Right ventricle myocardium superior (tissue), 1 donor: ENCODE measurements at regions not wholly inside any gene's neighbourhood (a gene's known extent, or its start where the extent isn't known, plus 50 kb on each side); places are given as distances from the start of the nearest gene placed in this dataset.

Source experiments
- ATAC-seq: fragments of 200-7000 bp; cut with Tn5 transposase; one replicate; pipeline ENCODE4 v1.9.1; 2020; ENCODE audit warnings: mild to moderate bottlenecking; ENCODE audit not compliant: poor library complexity
- DNase-seq: peaks from one replicate; pipeline ENCODE4 v3.0.0-alpha.2; 2020
- intact Hi-C: fragments of 100-400 bp; cut with DNase I; formaldehyde crosslinking; loops from one replicate; pipeline ENCODE4 v1.11.2; 2022
- donor health status: DM: no; HTN: yes; CAD: no; lungs with severe emphysema.

DNA sequence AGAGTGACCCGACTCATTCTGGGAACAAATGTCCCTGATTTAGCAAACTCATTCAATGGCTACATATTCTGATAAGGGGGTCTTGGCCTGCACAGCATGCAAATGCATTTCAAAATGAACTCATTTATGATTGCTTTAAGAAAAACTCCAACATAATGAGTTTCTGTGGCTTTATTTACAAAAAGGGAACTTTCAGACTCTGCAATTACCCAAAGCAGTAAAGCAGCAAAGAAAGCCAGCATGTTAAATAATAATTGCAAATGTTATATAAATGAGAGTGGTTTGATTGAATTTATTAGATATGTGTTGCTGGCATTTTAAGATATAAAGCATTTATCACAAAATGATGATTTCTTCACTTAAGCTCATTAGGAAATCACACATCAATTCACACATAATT lies 295.7 kb downstream of the FBXW7 start:
- DNase-seq = no peak
- intact Hi-C loops = no loop called here
- ATAC-seq = no peak

DNA sequence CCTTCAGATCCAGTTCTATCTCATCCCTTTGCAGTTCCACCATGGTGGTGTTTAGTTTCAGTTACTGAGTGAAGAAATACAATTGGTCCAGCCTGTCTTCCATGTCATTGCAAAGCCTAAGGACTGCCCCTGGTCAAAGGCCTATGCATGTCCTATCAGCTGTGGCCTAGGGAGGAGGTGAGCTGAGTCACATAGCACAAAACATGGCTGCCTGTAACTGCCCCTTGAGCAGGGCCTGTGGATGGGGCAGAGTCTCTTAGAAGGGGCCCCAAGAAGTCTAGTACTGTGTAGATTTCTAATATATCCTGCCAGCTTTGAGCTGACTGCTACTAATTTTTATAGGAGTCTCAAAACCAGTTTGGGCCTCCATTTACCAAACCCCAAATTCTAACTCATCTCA lies 296.7 kb downstream of the FBXW7 start:
- ATAC-seq (no peak), DNase-seq (no peak)
- intact Hi-C loops = no loop called here

DNA sequence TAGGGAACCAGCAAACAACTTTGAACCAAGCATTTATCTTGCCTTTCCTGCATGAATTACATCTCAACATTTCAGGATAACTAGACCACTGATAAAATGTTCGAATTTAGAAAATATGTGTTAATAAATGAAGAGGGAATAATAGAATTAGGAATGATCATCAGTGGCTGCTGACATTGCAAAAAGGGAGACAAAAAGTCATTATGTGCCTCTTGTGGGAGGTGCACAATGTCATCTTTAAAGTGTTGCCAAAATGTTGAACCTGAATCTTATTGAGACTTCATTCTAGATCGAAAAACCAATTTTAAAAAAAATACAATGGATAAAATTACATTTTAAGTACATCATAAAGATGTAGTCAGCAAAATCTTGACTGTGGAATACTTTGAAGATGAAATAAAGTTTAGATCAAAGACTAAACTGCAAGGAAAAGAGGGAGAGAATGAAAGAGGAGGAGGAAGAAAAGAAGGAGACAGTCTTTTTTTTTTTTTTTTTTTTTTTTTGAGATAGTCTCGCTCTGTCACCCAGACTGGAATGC lies 299.3 kb downstream of the FBXW7 start:
- no peak for ATAC-seq
- no peak for DNase-seq
- intact Hi-C loops = no loop called here

DNA sequence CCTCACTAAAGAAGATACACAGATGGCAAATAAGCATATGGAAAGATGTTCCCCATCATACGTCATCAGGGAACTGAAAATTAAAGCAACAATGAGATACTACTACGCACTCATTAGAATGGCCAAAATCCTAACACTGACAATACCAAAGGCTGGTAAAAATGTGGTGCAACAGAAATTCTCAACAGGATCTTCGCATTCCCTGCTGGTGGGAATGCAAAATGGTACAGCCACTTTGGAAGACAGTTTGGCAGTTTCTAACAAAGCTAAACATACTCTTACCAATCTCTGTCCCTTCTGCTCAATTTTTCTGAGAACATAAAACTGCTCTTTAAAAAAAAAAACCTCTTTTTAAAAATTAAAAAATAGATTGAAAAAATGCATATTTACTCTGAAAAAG lies 300.2 kb downstream of the FBXW7 start:
- DNase-seq = no peak
- ATAC-seq = no peak
- intact Hi-C loops = no loop called here

DNA sequence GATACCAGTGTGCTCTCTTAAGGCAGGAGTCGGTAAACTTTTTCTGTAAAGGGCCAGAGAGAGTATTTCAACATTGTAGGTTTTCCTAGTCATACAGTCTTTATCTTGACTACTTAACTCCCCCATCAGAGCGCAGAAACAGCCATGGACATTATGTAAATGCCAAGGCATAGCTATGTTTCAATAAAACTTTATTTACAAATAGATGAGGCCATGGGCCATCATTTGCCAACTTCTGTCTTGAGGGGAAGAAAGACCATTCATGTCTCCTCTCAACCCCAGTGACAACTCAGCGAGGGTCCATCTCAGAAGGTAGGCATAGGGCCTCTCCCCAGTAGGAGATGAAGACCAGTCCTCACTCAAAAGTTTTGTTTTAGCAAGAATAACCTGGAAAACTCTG lies 301.3 kb downstream of the FBXW7 start:
- no peak for DNase-seq
- ATAC-seq = no peak
- intact Hi-C loops = no loop called here

DNA sequence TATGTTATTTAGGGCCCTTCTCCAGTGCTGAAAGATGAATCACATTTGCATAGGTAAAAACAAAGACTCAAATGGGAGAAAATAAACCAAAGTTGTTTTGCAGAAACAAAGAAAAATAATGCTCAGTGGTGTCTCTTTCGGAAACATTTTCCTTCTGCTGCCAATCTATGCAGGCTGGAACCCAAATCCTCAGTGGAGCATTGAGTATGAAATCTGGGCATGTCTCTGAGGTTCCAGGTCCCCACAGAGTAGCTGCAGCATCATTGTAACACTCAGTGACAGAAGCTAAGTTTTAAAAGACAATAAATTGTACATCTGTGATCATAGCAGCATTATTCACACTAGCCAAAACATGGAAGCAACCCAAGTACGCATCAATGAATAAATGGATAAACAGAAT lies 303.6 kb downstream of the FBXW7 start:
- ATAC-seq = no peak
- DNase-seq = no peak
- intact Hi-C loops = no loop called here

DNA sequence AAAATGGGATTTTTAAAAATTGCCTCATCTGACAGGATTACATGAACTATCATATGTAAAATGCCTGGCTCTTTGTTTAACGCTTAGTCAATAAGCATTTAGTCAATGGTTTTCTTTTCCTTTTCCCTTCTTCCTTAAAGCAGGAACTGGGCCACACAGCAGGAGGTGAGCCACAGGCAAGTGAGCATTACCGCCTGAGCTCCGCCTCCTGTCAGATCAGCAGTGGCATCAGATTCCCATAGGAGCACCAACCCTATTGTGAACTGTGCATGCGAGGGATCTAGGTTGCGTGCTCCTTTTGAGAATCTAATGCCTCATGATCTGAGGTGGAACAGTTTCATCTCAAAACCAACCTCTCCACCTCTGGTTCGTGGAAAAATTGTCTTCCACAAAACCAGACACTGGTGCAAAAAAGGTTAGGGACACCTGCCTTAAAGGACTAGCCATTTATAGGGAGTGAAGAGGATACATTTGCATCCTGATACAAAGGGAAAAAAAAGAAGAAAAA lies 306.1 kb downstream of the FBXW7 start:
- ATAC-seq (no peak), DNase-seq (no peak)
- intact Hi-C loops = no loop called here

DNA sequence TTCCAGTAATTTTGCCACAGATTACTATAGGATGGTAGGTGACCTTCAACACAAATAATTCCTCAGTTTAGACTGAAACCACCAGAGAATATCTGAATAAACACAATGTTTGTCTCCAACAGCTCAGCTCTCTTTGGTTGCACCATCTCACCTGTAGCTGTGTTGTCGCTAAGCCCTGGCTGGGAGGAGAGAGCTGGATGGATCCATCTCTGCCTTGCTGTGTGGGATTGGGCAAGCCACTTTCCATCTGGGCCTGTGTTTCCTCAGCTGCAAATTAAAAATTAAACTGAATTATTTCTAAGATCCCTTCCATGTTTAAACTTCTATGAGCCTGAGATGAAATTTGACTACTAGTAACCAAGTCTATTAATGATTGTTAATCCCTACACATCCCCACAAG lies 310.2 kb downstream of the FBXW7 start:
- DNase-seq = no peak
- intact Hi-C loops = no loop called here
- no peak for ATAC-seq

DNA sequence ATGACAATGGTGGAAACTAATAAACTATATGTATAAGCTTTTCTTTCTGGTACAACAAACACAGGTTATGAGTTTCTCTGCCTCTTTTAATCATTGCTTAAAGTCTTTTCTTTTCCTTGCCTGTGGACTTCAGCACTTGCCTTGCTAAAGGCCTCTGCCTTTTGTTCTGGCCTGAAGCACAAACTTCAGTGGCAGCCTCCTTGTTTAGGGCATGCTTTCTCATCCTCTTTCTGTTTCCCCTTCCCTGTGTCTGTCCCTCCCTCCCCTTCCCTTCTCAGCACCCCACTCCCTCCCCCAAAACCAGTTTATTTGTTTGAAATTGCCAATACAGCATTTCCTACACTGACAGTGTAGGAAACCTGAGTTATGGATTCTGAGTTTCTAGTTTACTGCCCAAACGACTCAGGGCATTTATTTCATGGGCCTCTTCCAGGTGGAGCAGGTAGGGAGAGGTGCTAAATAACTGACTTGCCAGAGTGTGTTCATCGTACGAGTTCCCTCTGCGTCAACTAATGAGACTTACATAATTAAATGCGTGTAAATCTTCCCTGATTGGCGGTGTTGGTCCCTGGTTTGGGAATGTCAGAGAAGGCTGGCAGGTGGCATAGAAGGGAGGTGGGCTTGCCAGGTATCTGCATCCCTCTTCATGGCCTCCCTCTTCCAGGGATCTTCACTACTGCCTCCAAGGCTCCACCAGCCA lies 311.0 kb downstream of the FBXW7 start:
- DNase-seq (no peak), ATAC-seq (no peak)
- intact Hi-C loops = no loop called here

DNA sequence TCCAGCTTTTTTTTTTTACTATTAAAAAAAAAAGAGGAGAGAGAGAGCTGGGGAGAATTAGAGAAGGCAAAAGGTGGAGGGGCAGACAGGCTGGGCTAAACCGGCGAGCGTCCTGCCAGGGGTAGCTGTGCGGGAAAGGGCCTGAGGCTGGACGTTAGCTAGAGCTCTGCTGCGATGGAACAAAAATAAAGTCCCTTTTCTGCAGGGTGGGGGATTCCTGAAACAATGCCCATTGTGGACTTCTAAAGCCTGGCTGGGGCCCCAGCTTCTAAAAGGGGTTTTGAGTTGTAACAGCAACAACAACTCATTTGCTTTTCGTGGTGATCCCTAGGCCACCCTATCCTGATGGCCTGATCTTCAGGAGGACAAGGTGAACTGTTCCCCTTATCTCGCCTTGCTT lies 311.7 kb downstream of the FBXW7 start:
- ATAC-seq (no peak), DNase-seq (no peak)
- intact Hi-C loops = no loop called here

DNA sequence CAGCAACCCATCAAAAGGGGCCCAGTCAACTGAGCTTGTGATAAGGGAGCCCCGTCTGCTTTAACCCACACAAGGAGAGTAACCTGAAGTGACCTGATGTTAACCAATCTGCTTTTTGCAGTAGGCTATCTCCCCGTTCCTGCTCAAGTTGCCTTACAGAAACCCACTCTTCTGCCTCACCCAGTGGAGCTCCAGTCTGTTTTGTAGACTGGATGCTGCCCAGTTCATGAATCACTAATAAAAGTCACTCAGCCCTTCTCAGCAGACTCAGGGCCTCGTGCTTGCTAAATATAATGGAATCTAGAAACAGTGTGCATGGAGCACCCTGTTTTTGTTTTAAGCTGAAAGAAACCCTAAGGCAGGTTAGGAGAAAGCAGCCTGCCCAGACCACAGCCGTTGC lies 312.3 kb downstream of the FBXW7 start:
- ATAC-seq = no peak
- intact Hi-C loops = no loop called here

DNA sequence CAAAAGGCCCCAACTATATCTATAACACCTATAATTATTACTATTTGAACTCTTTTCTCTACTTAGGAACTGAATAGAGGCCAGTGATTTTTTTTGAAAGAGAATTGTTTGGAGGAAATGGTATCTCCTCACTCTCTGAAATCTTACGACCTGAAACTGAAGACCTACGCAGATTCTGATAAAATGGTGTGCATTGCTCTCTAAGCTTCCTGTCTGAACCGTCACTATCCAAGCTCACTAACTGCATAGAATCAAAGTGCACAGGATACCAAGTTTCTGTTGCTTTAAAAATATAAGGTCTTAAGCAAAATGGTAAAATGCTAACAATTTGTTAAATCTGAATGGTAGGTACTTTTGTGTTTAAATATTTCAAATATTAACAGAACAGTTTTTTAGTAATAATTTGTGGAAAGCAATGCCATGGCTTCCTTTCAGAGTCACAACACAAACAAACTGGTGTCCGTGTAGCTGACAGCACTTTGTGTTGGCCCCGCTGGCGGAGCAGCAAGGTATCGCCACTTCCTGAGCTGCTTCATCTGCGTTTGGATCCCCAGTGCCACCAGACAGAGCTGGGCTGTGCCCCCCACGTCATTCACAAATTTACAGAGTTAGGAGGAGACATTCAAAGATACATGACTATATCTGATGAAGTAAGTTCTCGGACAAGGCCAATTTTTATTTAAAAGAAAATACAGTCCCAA lies 313.9 kb downstream of the FBXW7 start:
- ATAC-seq (no peak), DNase-seq (no peak)
- intact Hi-C loops = no loop called here

More for the DNA sequence above, 312.3 kb downstream of the FBXW7 start:
- DNase-seq = no peak

DNA sequence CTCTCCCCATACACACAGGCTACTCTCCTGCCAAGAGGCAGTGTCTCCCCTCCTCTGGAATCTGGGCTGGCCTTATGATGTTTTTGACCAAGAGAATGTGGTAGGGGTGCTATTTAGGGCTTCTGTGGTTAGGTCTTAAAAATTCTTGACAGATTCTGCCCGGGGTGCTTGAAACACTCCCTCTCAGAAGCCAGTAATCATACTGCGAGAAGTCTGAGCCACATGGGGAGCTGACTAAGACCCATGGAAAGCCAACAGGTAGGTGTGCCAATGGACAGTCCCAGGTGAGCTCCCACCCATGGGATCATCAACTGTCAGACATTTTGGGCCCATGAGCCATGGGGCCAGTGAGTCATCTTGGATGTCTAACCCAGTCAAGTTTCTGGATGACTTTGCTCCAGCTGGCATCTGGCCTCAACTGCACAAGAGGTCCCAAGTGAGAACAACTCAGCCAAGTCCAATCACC lies 315.7 kb downstream of the FBXW7 start:
- ATAC-seq (no peak), DNase-seq (no peak)
- intact Hi-C loops = no loop called here

DNA sequence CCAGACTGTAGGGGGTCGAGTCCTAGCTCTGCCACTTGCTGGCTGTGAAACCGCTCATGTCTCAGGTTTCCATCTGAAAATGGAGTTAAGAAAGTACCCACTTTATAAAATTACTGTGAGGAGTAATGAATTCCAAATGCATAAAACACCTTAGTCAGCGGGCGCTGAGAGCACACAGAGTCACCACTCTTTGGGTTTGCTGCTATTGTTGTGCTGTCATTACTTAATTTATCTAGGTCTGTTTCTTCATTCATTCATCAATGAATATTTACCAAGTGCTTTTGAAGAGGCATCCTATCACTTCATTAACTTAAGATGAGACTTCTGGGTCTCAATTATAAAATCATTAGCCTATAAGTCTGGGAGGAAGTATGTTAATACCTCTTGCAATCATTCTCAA lies 317.3 kb downstream of the FBXW7 start:
- intact Hi-C loops = no loop called here
- DNase-seq (no peak), ATAC-seq (no peak)

DNA sequence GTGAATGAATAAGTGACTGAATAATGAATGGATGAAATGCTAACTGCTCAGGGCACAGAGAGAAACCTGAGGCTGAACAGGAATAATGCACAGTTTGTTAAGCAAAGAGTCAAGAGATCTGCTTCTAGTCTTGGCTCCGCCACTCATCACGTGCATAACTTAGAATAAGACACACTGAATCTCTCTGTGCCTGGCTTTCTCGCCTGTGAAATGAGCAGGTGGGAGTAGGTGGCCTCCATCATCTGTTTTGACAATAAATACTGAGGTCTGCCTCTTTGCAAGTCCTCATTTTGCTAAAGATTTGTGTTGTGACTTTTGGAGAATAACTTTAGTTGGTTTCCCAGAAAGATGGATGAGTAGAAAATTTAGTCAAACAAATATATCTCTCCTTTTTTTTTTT lies 318.0 kb downstream of the FBXW7 start:
- intact Hi-C loops = no loop called here
- no peak for DNase-seq
- ATAC-seq = no peak

DNA sequence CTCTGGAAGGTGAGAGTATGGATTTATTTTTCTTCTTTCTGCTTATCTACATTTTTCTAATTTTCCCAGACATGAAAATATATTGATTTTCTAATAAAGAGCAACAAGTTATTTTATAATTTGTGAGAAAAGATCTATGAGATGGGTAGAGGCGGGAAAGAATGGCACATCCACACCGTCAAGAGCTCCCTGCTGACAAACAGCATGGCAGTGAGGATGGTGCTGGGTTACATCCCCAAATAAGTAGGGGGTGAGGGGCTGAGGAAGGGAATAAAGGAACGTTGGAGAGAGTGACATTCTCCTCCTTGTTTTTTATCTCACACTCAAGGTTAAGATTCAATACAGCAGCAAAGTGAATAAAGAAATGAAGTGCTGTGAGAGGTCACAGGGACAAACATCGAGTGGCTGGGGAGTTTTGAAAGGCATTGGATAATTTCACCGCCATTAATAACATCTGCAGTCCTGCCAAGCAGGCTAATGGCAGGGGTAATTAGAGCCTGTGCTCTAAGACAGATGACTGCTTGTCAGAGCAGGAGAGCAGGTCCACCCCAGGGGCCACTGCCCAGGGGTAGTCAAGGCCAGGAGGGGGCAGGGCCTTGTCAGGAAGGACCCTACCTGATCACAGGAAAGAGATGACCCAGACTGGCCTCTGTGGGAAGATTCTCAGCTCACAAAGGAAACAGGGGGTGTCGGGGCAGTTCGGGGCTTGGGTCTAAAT lies 323.8 kb downstream of the FBXW7 start:
- DNase-seq (no peak), ATAC-seq (no peak)
- intact Hi-C loops = no loop called here

DNA sequence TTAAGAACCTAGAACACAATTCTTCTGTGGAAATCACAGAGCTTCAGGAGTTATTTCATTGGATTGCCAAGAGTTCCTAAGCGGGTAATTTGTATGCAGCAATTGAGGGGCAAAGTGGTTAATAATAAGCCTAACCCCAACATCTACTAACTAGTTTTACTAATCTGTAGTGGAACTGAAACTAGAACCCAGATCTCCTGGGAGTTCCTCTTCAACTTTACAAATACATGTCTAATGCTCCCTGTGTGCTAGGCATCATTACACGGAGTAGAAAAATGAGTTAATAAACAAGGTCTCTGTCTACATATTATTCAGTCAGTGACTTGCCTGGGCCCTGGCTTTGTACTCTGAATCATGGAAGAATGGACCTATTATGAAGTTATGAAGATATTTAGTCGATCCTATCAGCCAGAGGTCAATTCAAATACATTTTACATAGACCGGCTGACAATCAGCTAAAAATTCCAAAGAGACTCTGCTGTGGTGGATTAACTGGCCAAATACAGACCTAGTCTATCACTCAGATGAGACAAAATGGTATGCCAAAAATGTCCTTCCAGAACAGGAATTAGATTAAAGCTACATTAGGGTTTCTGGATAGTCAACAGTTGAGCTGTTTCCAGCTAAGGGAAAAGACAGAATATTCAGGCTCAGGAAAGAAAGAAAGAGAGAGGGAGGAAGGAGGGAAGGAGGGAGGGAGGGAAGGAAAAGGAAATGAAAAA lies 326.0 kb downstream of the FBXW7 start:
- ATAC-seq = no peak
- intact Hi-C loops = no loop called here
- no peak for DNase-seq

DNA sequence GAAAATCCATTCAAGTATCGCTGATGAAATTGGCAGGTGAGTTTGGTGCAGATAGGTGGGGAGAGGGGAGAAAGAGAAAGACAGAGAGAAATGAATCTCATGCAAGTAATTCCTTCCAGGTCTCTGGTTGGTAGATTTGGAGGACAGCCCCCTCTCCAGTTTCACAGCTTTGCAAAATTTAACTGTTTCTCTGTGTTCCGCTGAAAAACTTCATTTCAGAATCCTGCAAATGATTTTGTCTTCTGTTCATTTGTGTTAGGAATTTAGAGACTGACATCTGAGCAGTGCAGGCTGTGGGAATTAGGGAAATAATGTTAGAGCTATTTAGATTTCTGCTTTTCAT lies 328.5 kb downstream of the FBXW7 start:
- ATAC-seq (no peak), DNase-seq (no peak)
- intact Hi-C loops = no loop called here
